ENCODE measurements at regions not wholly inside any gene's neighbourhood (a gene's known extent, or its start where the extent isn't known, plus 50 kb on each side); places are given as distances from the start of the nearest gene placed in this dataset.

DNA sequence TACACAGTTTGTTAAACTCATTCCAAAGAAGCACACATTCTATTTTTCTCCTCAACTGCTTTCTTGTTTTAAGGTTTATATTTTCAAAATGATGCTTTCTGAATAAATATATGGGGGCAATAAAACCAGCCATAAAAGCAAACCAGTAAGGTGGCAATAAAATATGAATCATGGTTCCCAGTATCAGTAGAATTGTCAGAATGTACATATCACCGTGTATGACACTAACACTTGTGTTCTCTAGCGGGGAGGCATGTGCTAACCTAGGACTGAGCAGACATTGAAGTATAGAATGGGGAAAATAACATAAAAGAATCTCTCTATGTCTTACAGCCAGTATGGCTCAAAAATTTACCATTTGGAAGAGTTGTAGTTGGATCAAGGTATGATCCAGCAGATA is 329.9 kb upstream of the ISL1 start:
- Histone ChIP-seq H3K27ac (no peak overlapping the region), H3K36me3 (no peaks in the 10 kb centered on the region), H3K4me1 (no peaks in the 10 kb centered on the region), H3K27me3 (ENCODE audit: low read depth) (no peaks in the 10 kb centered on the region), H3K9me3 (no peaks in the 10 kb centered on the region), H3K4me3 (no peak overlapping the region)
- TF ChIP-seq, protein P1, sequence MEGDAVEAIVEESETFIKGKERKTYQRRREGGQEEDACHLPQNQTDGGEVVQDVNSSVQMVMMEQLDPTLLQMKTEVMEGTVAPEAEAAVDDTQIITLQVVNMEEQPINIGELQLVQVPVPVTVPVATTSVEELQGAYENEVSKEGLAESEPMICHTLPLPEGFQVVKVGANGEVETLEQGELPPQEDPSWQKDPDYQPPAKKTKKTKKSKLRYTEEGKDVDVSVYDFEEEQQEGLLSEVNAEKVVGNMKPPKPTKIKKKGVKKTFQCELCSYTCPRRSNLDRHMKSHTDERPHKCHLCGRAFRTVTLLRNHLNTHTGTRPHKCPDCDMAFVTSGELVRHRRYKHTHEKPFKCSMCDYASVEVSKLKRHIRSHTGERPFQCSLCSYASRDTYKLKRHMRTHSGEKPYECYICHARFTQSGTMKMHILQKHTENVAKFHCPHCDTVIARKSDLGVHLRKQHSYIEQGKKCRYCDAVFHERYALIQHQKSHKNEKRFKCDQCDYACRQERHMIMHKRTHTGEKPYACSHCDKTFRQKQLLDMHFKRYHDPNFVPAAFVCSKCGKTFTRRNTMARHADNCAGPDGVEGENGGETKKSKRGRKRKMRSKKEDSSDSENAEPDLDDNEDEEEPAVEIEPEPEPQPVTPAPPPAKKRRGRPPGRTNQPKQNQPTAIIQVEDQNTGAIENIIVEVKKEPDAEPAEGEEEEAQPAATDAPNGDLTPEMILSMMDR (IDR thresholded peaks at IDR 0.05), result no peak
- no peak for ATAC-seq
- intact Hi-C loops (cut with DNase I), result no loop called here
- DNase-seq, result no peak

DNA sequence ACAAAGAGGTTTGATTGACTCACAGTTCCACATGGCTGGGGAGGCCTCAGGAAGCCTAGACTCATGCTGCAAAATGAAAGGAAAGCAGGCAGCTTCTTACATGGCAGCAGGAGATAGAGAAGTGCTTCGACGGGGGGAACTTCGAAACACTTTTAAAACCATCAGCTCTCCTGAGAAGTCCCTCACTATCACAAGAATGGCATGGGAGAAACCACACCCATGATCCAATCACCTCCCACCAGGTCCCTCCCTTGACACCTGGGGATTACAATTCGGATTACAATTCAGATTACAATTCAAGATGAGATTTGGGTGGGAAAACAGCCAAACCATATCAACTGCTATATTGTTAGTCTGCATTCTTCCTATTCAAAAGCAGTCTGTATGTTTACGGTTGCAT is 322.3 kb upstream of the ISL1 start:
- ATAC-seq, result no peak

DNA sequence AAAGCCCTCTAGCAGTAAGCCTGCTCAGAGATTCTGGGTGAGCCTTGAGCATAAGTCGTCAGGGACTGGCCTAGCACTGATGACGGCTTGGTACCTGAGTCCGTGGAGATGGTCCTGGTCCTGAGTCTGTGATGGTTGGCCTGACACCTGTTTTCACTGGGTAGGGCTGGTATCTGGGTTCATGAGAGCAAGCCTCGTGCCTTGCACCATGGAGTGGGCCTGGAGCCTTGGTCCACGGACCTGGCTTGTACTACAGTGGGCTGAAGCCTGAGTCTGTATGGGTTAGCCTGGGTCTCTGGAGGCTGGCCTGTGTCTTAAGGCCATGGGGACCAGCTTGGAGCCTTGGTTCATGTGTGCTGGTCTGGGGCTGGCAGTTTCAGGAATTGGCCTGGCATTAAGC is 310.3 kb upstream of the ISL1 start:
- no peak overlapping the region for H3K4me3 ChIP-seq
- no peaks in the 10 kb centered on the region for H3K36me3 ChIP-seq
- peak in 1 of 2 donors; percentile 34 for ATAC-seq
- no peak for DNase-seq
- H3K9me3 ChIP-seq, result peaks cover 7% of the 10 kb centered on the region
- H3K27ac ChIP-seq, result no peak overlapping the region
- no peaks in the 10 kb centered on the region for H3K27me3 ChIP-seq (ENCODE audit: low read depth)
- H3K4me1 ChIP-seq, result no peaks in the 10 kb centered on the region
- intact Hi-C loops (cut with DNase I), result no loop called here
- TF ChIP-seq, protein P1 (IDR thresholded peaks at IDR 0.05), result no peak

More for the DNA sequence above, 322.3 kb upstream of the ISL1 start:
- Histone ChIP-seq H3K27ac (no peak overlapping the region), H3K36me3 (no peaks in the 10 kb centered on the region), H3K4me1 (no peaks in the 10 kb centered on the region), H3K9me3 (peaks cover 6% of the 10 kb centered on the region), H3K27me3 (ENCODE audit: low read depth) (no peaks in the 10 kb centered on the region), H3K4me3 (no peak overlapping the region)
- DNase-seq, result no peak
- intact Hi-C loops (cut with DNase I), result no loop called here
- TF ChIP-seq, protein P1 (IDR thresholded peaks at IDR 0.05), result no peak

DNA sequence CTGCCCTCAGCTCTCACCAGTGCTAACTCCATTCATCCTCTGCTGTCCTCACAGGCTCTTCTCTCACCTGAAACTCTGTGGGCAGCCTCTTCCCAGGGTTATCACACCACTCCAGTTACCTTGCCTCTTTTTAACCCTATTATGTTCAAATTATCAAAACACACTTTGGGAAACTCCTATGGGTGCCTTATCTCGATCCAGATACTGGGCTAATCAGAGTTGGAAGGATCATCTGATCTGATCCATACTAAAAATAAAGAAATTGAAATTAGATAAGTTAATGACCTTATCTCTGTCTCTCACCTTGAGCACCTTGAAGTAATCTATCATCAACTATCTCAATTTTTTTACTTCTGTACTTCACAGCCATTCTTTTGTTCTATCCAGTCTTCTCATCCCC is 300.5 kb upstream of the ISL1 start:
- TF ChIP-seq, protein P1 (IDR thresholded peaks at IDR 0.05), result no peak
- Histone ChIP-seq H3K36me3 (no peaks in the 10 kb centered on the region), H3K27ac (no peak overlapping the region), H3K4me1 (no peaks in the 10 kb centered on the region), H3K4me3 (no peak overlapping the region), H3K9me3 (no peaks in the 10 kb centered on the region), H3K27me3 (ENCODE audit: low read depth) (no peaks in the 10 kb centered on the region)
- DNase-seq (no peak), ATAC-seq (no peak)
- intact Hi-C loops (cut with DNase I), result no loop called here

DNA sequence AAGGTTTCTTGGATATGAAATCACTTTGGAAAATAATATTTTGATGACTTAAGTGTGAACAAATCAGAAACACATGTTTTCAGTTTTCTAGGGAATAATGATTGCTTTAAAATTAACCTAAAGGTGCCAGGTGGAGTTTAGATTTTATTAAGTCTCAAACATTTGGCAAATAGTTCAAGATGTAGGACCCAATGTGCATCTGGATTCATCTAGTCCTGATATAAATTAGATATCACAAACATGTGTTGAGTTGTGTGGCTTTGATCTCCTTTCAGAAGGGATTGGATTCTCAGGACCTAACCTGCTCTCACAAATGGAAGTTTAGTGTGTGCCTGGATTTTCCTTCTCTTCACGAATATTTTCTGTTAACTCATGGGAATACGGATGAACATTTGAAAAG is 291.4 kb upstream of the ISL1 start:
- H3K4me3 ChIP-seq, result no peak overlapping the region
- TF ChIP-seq, protein P1 (IDR thresholded peaks at IDR 0.05), result no peak
- ATAC-seq (no peak), DNase-seq (no peak)
- no peaks in the 10 kb centered on the region for H3K9me3 ChIP-seq
- no peaks in the 10 kb centered on the region for H3K4me1 ChIP-seq
- intact Hi-C loops (cut with DNase I), result no loop called here
- H3K36me3 ChIP-seq, result no peaks in the 10 kb centered on the region
- H3K27me3 ChIP-seq (ENCODE audit: low read depth), result no peaks in the 10 kb centered on the region
- no peak overlapping the region for H3K27ac ChIP-seq

DNA sequence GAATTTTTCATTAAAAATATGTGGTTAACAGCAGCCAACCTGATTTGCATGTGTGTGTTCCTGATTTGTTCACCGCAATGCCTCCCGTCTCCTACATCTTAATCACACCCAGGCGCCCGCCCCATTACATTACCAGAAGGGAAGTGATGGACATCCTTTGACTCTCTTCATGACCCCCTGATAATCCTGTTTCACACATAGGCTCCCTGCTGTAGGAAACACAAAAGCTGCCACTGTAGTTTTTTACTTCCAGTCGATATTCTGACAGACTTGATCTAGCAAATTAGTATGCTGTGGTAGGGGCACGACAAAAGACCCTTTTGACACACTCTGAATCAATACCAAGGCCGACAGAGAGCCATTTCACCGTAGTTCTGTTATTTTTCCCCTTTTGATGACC is 287.8 kb upstream of the ISL1 start:
- intact Hi-C loops (cut with DNase I), result no loop called here
- Histone ChIP-seq H3K9me3 (no peaks in the 10 kb centered on the region), H3K4me3 (no peak overlapping the region), H3K27me3 (ENCODE audit: low read depth) (peaks cover 17% of the 10 kb centered on the region), H3K27ac (no peak overlapping the region), H3K4me1 (no peaks in the 10 kb centered on the region), H3K36me3 (no peaks in the 10 kb centered on the region)
- ATAC-seq, result no peak
- TF ChIP-seq, protein P1 (IDR thresholded peaks at IDR 0.05), result no peak
- no peak for DNase-seq
